ENCODE measurements at regions not wholly inside any gene's neighbourhood (a gene's known extent, or its start where the extent isn't known, plus 50 kb on each side); places are given as distances from the start of the nearest gene placed in this dataset.

- intact Hi-C loops (cut with DNase I): no loop called here
- no peak for DNase-seq (ENCODE audit: low spot score)
Measured at GRCh38 chr11:45597097-45597496, 68.3 kb downstream of the CHST1 start.

- no peak for DNase-seq (ENCODE audit: low spot score)
- intact Hi-C loops (cut with DNase I): no loop called here
Measured at GRCh38 chr11:45596571-45596970, 68.9 kb downstream of the CHST1 start.

GRCh38 chr11:45593992-45594391 is 71.4 kb downstream of the CHST1 start:
- intact Hi-C loops (cut with DNase I): no loop called here

GRCh38 chr11:45592636-45593035 is 72.8 kb downstream of the CHST1 start:
- intact Hi-C loops (cut with DNase I): no loop called here
- DNase-seq (ENCODE audit: low spot score): no peak

More at GRCh38 chr11:45593992-45594391, 71.4 kb downstream of the CHST1 start:
- DNase-seq (ENCODE audit: low spot score): no peak

- no peak for DNase-seq (ENCODE audit: low spot score)
Measured at GRCh38 chr11:45590743-45591142, 74.7 kb downstream of the CHST1 start.

GRCh38 chr11:45585205-45585604 is 80.2 kb downstream of the CHST1 start:
- intact Hi-C loops (cut with DNase I): no loop called here
- no peak for DNase-seq (ENCODE audit: low spot score)

More at GRCh38 chr11:45590743-45591142, 74.7 kb downstream of the CHST1 start:
- intact Hi-C loops (cut with DNase I): no loop called here

GRCh38 chr11:45583981-45584566 is 81.3 kb downstream of the CHST1 start:
- intact Hi-C loops (cut with DNase I): no loop called here
- DNase-seq (ENCODE audit: low spot score): no peak

- DNase-seq (ENCODE audit: low spot score): no peak
Measured at GRCh38 chr11:45580399-45580798, 85.0 kb downstream of the CHST1 start.

GRCh38 chr11:45578316-45578715 is 87.1 kb downstream of the CHST1 start:
- DNase-seq (ENCODE audit: low spot score): no peak
- intact Hi-C loops (cut with DNase I): no loop called here

More at GRCh38 chr11:45580399-45580798, 85.0 kb downstream of the CHST1 start:
- intact Hi-C loops (cut with DNase I): no loop called here

GRCh38 chr11:45577752-45578151 is 87.7 kb downstream of the CHST1 start:
- intact Hi-C loops (cut with DNase I): no loop called here

GRCh38 chr11:45576461-45577215 is 88.8 kb downstream of the CHST1 start:
- DNase-seq (ENCODE audit: low spot score): no peak
- intact Hi-C loops (cut with DNase I): no loop called here

More at GRCh38 chr11:45577752-45578151, 87.7 kb downstream of the CHST1 start:
- DNase-seq (ENCODE audit: low spot score): no peak

GRCh38 chr11:45573728-45574127 is 91.7 kb downstream of the CHST1 start:
- DNase-seq (ENCODE audit: low spot score): no peak
- intact Hi-C loops (cut with DNase I): no loop called here

GRCh38 chr11:45572354-45573123 is 92.9 kb downstream of the CHST1 start:
- DNase-seq (ENCODE audit: low spot score): no peak
- intact Hi-C loops (cut with DNase I): no loop called here

GRCh38 chr11:45569776-45570175 is 95.6 kb downstream of the CHST1 start:
- DNase-seq (ENCODE audit: low spot score): no peak
- intact Hi-C loops (cut with DNase I): no loop called here

GRCh38 chr11:45568049-45568448 is 97.4 kb downstream of the CHST1 start:
- intact Hi-C loops (cut with DNase I): no loop called here
- DNase-seq (ENCODE audit: low spot score): no peak

GRCh38 chr11:45565446-45565988 is 99.9 kb downstream of the CHST1 start:
- intact Hi-C loops (cut with DNase I): no loop called here
- no peak for DNase-seq (ENCODE audit: low spot score)

- intact Hi-C loops (cut with DNase I): no loop called here
Measured at GRCh38 chr11:45563810-45564209, 101.6 kb downstream of the CHST1 start.

GRCh38 chr11:45563171-45563570 is 102.3 kb downstream of the CHST1 start:
- intact Hi-C loops (cut with DNase I): no loop called here
- no peak for DNase-seq (ENCODE audit: low spot score)

More at GRCh38 chr11:45563810-45564209, 101.6 kb downstream of the CHST1 start:
- DNase-seq (ENCODE audit: low spot score): no peak

- intact Hi-C loops (cut with DNase I): no loop called here
- no peak for DNase-seq (ENCODE audit: low spot score)
Measured at GRCh38 chr11:45560913-45561281, 104.5 kb downstream of the CHST1 start.
